ENCODE measurements at regions not wholly inside any gene's neighbourhood (a gene's known extent, or its start where the extent isn't known, plus 50 kb on each side); places are given as distances from the start of the nearest gene placed in this dataset.
"Not testable (repeated sequence)": the region's sequence is repeated elsewhere in the genome, so short reads cannot be mapped to it uniquely, and the experiment has no call there.

DNA sequence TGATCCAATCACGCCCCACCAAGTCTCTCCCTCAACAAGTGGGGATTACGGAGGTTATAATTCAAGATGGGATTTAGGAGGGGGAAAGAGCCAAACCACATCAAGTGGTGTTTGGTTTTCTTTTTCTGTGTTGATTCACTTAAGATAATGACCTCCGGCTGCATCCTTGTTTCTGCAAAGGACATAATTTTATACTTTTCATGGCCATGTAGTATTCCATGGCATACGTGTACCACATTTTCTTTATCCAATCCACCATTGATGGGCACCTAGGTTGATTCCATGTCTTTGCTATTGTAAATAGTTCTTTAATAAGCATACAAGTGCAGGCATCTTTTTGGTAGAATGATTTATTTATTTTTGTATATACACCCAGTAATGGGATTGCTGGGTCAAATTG, 162.5 kb upstream of the JUN start:
- Histone ChIP-seq H3K36me3 (ENCODE audit: control insufficient read depth, insufficient read depth, low read length) (no peaks in the 10 kb centered on the region), H3K27me3 (ENCODE audit: control insufficient read depth, insufficient read depth, low read length) (no peaks in the 10 kb centered on the region), H3K4me3 (ENCODE audit: low read depth, low read length) (no peak overlapping the region)
- TF ChIP-seq, protein P1, sequence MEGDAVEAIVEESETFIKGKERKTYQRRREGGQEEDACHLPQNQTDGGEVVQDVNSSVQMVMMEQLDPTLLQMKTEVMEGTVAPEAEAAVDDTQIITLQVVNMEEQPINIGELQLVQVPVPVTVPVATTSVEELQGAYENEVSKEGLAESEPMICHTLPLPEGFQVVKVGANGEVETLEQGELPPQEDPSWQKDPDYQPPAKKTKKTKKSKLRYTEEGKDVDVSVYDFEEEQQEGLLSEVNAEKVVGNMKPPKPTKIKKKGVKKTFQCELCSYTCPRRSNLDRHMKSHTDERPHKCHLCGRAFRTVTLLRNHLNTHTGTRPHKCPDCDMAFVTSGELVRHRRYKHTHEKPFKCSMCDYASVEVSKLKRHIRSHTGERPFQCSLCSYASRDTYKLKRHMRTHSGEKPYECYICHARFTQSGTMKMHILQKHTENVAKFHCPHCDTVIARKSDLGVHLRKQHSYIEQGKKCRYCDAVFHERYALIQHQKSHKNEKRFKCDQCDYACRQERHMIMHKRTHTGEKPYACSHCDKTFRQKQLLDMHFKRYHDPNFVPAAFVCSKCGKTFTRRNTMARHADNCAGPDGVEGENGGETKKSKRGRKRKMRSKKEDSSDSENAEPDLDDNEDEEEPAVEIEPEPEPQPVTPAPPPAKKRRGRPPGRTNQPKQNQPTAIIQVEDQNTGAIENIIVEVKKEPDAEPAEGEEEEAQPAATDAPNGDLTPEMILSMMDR (IDR thresholded peaks at IDR 0.05; ENCODE audit: insufficient read depth, low read length, poor library complexity, severe bottlenecking): no peak
- no peak for DNase-seq (ENCODE audit: low read depth)

DNA sequence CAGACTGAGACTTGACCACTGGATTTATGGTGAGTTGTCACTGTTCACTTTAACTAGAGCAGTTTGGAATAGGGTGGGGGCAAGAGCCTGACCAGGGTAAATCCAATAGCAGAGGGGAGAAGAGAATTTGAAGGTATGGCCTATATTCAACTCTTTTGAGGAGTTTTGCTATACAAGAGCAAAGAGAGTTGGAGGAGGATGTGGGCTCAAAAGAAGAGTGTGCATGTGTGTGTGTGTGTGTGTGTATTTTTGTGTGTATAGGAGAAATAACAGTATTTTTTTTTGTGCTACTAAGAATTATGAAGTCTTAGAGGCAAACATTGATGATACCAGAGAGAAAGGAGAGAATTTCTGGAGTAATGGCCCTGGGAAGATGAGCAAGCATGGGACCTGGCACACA, 164.8 kb upstream of the JUN start:
- no peak overlapping the region for H3K4me3 ChIP-seq (ENCODE audit: low read depth, low read length)
- TF ChIP-seq, protein P1 (IDR thresholded peaks at IDR 0.05; ENCODE audit: insufficient read depth, low read length, poor library complexity, severe bottlenecking): no peak
- H3K27me3 ChIP-seq (ENCODE audit: control insufficient read depth, insufficient read depth, low read length): no peaks in the 10 kb centered on the region
- H3K36me3 ChIP-seq (ENCODE audit: control insufficient read depth, insufficient read depth, low read length): no peaks in the 10 kb centered on the region
- DNase-seq (ENCODE audit: low read depth): no peak

DNA sequence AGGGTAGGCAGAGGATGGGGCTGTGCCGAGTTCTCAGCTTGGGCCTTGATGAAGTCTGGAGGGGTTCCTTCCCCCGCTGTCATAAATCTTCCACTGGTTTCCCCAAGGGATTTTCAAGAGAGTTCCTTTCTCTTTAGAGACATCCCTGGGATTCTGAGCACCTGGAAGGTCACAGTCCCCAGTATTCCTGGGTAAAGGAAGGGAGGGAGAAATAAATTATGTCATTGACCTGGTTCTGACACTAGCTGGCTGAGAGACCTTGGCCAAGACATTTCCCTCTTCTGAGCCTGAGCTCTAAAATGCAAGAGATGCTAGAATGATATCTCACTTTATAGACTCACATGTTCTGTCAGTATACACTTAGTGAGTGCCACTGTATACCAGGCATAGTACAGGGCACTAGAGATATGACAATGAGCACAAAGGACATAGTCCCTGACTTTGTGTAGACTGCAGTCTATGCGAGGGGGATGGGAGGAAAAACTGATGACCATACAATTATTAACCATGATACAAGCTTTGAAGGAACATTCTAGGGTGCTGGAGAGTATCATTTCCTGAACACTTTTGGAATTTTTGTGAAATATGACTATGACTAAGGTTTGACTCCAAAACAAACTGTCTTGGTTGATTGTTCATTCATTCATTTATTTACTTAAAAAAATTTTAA, 165.8 kb upstream of the JUN start:
- TF ChIP-seq, protein P1 (IDR thresholded peaks at IDR 0.05; ENCODE audit: insufficient read depth, low read length, poor library complexity, severe bottlenecking): no peak
- no peak for DNase-seq (ENCODE audit: low read depth)

DNA sequence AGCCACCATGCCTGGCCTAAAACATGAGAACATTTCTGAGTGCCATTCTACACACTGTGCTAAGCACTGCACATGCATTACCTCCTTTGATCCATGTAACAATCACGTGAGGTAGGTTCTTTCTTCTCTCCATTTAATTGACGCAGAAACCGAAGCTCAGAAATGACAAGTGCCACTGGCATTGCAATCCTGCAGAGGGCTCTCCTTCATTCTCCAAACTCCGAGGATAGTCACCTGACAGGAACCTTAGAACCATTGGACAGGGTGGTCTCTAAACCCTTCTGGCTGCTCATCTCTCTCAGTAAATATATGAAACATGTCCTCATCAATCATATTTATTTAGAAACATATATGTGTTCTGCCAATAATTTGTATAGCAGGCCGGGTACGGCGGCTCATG, 167.1 kb upstream of the JUN start:
- no peaks in the 10 kb centered on the region for H3K27me3 ChIP-seq (ENCODE audit: control insufficient read depth, insufficient read depth, low read length)
- DNase-seq (ENCODE audit: low read depth): no peak
- TF ChIP-seq, protein P1 (IDR thresholded peaks at IDR 0.05; ENCODE audit: insufficient read depth, low read length, poor library complexity, severe bottlenecking): no peak
- no peaks in the 10 kb centered on the region for H3K36me3 ChIP-seq (ENCODE audit: control insufficient read depth, insufficient read depth, low read length)
- H3K4me3 ChIP-seq (ENCODE audit: low read depth, low read length): no peak overlapping the region

More for the DNA sequence above, 165.8 kb upstream of the JUN start:
- Histone ChIP-seq H3K4me3 (ENCODE audit: low read depth, low read length) (no peak overlapping the region), H3K27me3 (ENCODE audit: control insufficient read depth, insufficient read depth, low read length) (no peaks in the 10 kb centered on the region), H3K36me3 (ENCODE audit: control insufficient read depth, insufficient read depth, low read length) (no peaks in the 10 kb centered on the region)

DNA sequence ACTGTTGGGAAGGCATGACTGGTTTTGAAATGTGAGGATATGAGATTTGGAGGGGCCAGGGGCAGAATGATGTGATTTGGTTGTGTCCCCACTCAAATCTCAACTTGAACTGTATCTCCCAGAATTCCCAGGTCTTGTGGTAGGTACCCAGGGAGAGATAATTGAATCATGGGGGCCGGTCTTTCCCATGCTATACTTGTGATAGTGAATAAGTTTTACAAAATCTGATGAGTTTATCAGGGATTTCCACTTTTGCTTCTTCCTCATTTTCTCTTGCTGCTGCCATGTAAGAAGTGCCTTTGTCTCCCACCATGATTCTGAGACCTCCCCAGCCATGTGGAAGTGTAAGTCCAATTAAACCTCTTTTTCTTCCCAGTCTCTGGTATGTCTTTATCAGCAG, 170.1 kb upstream of the JUN start:
- H3K36me3 ChIP-seq (ENCODE audit: control insufficient read depth, insufficient read depth, low read length); H3K27me3 ChIP-seq (ENCODE audit: control insufficient read depth, insufficient read depth, low read length); DNase-seq (ENCODE audit: low read depth); H3K4me3 ChIP-seq (ENCODE audit: low read depth, low read length): not testable (repeated sequence)

DNA sequence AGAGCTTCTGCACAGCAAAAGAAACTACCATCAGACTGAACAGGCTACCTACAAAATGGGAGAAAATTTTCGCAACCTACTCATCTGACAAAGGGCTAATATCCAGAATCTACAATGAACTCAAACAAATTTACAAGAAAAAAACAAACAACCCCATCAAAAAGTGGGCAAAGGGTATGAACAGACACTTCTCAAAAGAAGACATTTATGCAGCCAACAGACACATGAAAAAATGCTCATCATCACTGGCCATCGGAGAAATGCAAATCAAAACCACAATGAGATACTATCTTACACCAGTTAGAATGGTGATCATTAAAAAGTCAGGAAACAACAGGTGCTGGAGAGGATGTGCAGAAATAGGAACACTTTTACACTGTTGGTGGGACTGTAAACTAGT, 179.4 kb upstream of the JUN start:
- not testable (repeated sequence) for DNase-seq (ENCODE audit: low read depth); H3K27me3 ChIP-seq (ENCODE audit: control insufficient read depth, insufficient read depth, low read length); H3K36me3 ChIP-seq (ENCODE audit: control insufficient read depth, insufficient read depth, low read length); H3K4me3 ChIP-seq (ENCODE audit: low read depth, low read length)

DNA sequence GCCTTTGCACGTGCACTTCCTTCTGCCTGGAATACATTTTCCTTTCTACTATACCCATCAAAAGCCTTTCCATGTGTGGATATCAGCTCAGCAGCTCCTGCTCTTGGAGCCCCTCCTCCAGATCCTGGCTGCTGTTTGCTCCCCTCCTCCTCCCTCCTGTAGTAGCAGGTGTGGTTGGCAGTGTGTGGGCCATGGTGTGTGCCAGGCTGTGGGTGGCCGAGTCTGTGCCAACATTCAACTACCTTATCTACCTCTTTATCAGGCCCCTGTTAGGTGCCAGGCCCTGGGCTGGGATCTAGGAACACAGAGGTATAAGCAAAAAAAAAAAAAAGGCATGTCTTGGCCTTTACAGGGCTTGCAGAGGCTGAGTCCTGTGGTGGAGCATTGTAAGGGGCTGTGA, 180.6 kb upstream of the JUN start:
- H3K36me3 ChIP-seq (ENCODE audit: control insufficient read depth, insufficient read depth, low read length): no peaks in the 10 kb centered on the region
- TF ChIP-seq, protein P1 (IDR thresholded peaks at IDR 0.05; ENCODE audit: insufficient read depth, low read length, poor library complexity, severe bottlenecking): no peak
- no peak overlapping the region for H3K4me3 ChIP-seq (ENCODE audit: low read depth, low read length)
- DNase-seq (ENCODE audit: low read depth): no peak
- H3K27me3 ChIP-seq (ENCODE audit: control insufficient read depth, insufficient read depth, low read length): no peaks in the 10 kb centered on the region

Data from kidney epithelial cell (primary cell).